Mucosa of descending colon (tissue), 3 donors: ENCODE measurements at regions not wholly inside any gene's neighbourhood (a gene's known extent, or its start where the extent isn't known, plus 50 kb on each side); places are given as distances from the start of the nearest gene placed in this dataset.

Source experiments
- ATAC-seq: fragments of 200-7000 bp; cut with Tn5 transposase; one replicate; pipeline ENCODE4 v1.9.1; 2020; ENCODE audit warnings: mild to moderate bottlenecking, moderate library complexity
- DNase-seq, 3 donors: peaks; one replicate each; pipeline ENCODE4 v3.0.0-alpha.2; 2020
- H3K36me3 ChIP-seq: fragments of 200-600 bp; one replicate; pipeline ENCODE4 v1.8.0; 2021; ENCODE audit warnings: low read depth, mild to moderate bottlenecking
- H3K4me1 ChIP-seq: fragments of 200-600 bp; one replicate; pipeline ENCODE4 v1.8.0; 2021; ENCODE audit warnings: low read depth, mild to moderate bottlenecking
- H3K4me3 ChIP-seq: fragments of 200-600 bp; one replicate; pipeline ENCODE4 v1.8.0; 2021; ENCODE audit warnings: mild to moderate bottlenecking
- H3K9me3 ChIP-seq: fragments of 200-600 bp; one replicate; pipeline ENCODE4 v1.8.0; 2021; ENCODE audit warnings: mild to moderate bottlenecking
- CTCF ChIP-seq: fragments of 200-600 bp; IDR thresholded peaks from one replicate; pipeline ENCODE4 v1.8.0; 2022; ENCODE audit warnings: antibody characterized with exemption, mild to moderate bottlenecking
- intact Hi-C, 2 donors: fragments of 100-400 bp; cut with DNase I in 1 of 2; cut with micrococcal nuclease in 1 of 2; formaldehyde crosslinking; loops; one replicate each; pipeline versions ENCODE4 v1.11.0 to v1.11.1; 2022; cut with DNase I, micrococcal nuclease
- donor health status: DM: no; HTN: no; CAD: no; lungs with moderate emphysema.
- donor health status: DM: no; HTN: no; CAD: no.
- donor health status: DM: no; HTN: yes; CAD: no.

DNA sequence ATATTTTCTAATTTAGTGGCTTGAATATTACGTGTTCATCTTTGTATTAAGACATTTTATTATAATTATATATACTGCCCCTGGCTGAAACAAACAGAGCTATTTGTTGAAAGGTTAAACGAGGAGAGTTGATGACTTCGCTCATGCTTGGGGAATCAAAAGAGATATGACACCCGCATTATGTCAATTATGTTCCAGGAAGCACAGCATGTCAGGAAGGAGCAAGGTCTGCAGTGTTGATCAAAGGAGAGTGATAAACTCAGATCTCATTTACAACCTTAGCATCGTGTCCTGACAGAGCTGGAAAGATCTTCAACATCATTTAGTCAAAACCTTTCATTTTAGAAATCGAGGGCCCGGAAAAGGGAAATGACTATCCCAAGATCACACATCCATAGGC is 510.1 kb downstream of the TDRD15 start:
- Histone ChIP-seq H3K4me3 (no peak overlapping the region), H3K4me1 (no peaks in the 10 kb centered on the region), H3K36me3 (no peaks in the 10 kb centered on the region), H3K9me3 (no peaks in the 10 kb centered on the region)
- ATAC-seq = no peak
- intact Hi-C loops = no loop called here
- no peak for TF ChIP-seq CTCF
- DNase-seq = no peak

DNA sequence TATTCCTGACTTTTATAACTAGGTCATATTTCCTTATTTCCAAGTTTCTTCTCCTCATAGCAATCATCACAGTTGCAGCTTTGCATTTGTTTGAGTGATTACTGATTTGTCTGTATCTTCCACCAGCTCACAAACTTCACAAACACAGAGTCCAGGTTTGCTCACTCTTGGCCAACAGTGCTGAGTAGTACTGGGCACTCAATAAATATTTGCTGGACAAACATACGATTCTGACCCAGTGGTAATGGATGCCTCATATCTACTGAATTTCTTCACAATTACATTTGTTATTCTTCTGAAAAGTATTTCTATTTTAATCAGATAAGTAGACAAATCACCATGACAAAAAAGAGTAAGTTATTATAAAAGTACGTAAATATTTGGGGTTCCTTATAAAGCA is 516.3 kb downstream of the TDRD15 start:
- Histone ChIP-seq H3K4me3 (no peak overlapping the region), H3K4me1 (no peaks in the 10 kb centered on the region), H3K9me3 (no peaks in the 10 kb centered on the region), H3K36me3 (no peaks in the 10 kb centered on the region)
- DNase-seq (no peak), ATAC-seq (no peak)
- intact Hi-C loops = no loop called here
- TF ChIP-seq CTCF = no peak

DNA sequence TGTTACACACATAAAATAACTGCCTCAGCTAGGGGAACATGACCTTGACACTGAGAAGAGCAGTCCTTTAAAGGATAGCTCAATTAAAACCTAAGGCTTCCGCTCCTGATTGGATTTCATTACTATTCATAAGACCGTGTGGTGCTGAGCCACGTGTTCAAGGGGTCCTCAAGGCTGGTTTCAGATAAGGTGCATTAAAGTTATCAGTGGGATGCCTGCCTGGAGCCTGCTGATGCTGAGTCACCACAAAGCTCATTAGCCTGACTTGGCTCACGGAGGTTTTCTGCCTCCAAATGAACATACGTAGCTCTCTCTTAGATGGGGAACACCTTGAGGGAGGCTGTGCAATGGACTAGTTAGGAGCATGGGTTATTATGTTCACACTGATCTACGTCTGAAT is 518.9 kb downstream of the TDRD15 start:
- no peak for DNase-seq
- H3K9me3 ChIP-seq = no peaks in the 10 kb centered on the region
- H3K4me3 ChIP-seq = no peak overlapping the region
- no peaks in the 10 kb centered on the region for H3K4me1 ChIP-seq
- intact Hi-C loops = no loop called here
- H3K36me3 ChIP-seq = no peaks in the 10 kb centered on the region
- no peak for ATAC-seq
- no peak for TF ChIP-seq CTCF

DNA sequence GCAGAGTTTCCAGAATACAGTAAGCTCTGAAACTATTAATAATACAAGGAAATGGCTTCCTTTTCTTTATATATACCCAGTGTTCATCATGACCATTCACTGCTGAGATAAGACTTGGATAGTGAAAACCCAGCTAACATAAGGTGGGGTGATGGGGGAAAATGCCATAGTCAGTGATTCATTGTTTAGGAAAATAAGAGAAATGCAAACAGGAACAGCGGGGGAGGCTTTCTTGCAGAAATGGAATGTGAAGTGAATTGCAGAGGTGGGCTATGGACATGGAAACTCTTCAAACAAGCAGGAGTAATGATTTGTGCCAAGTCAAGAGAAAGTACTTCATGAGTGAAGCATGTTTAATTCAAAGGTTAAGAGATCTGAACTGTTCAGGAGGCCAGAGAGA is 519.4 kb downstream of the TDRD15 start:
- Histone ChIP-seq H3K4me3 (no peak overlapping the region), H3K9me3 (no peaks in the 10 kb centered on the region), H3K4me1 (no peaks in the 10 kb centered on the region), H3K36me3 (no peaks in the 10 kb centered on the region)
- intact Hi-C loops = no loop called here
- TF ChIP-seq CTCF = no peak
- ATAC-seq (no peak), DNase-seq (no peak)

GRCh38 chr2:21644266-21644665 is 520.5 kb downstream of the TDRD15 start:
- H3K9me3 ChIP-seq = no peaks in the 10 kb centered on the region
- TF ChIP-seq CTCF = no peak
- ATAC-seq = no peak
- DNase-seq = no peak
- no peak overlapping the region for H3K4me3 ChIP-seq
- H3K36me3 ChIP-seq = no peaks in the 10 kb centered on the region
- no peaks in the 10 kb centered on the region for H3K4me1 ChIP-seq
- intact Hi-C loops = no loop called here

DNA sequence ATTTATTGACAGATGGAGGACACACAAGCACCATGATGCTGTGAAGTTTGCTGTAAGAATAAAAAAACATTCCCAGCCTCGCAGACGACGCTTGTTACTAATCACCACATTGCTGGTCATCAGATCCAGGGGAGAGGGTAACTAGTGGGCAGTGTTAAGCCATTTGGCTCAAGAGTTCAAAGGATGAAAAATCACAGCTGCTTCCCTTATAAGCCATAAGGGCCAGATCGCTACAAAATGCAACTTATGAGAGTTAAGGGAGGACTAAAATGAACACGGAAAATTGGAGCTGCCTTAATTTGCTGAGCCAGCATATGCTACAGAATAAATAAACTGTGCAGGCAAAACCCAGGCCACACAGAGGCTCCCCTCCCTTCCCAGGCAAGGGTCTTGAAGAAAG is 522.6 kb downstream of the TDRD15 start:
- H3K4me1 ChIP-seq = no peaks in the 10 kb centered on the region
- H3K9me3 ChIP-seq = no peaks in the 10 kb centered on the region
- no peak for TF ChIP-seq CTCF
- no peak overlapping the region for H3K4me3 ChIP-seq
- DNase-seq = no peak
- no peak for ATAC-seq
- H3K36me3 ChIP-seq = no peaks in the 10 kb centered on the region
- intact Hi-C loops = no loop called here
